ENCODE measurements at regions not wholly inside any gene's neighbourhood (a gene's known extent, or its start where the extent isn't known, plus 50 kb on each side); places are given as distances from the start of the nearest gene placed in this dataset.

GRCh38 chr16:35532576-35532975 is 2073.2 kb downstream of the TP53TG3F start:
- intact Hi-C loops (cut with micrococcal nuclease): loop anchor here in 1 of 2 donors (10.0 kb wide), 1 partner anchor 48 kb away; no protein-coding TSS in a partner anchor
- CTCF ChIA-PET: no interaction called here
- Histone ChIP-seq H3K4me1 (ENCODE audit: control insufficient read depth in 2 of 2, insufficient read depth in 2 of 2, low read length in 2 of 2) (no peaks in the 10 kb centered on the region), H3K9me3 (ENCODE audit: control insufficient read depth in 2 of 3, low read length in 3 of 3) (peaks cover 0 to 23% (median 0%) of the 10 kb centered on the region in 3 experiments), H3K36me3 (ENCODE audit: control insufficient read depth in 2 of 3, insufficient read depth in 3 of 3, low read length in 3 of 3) (no peaks in the 10 kb centered on the region), H3K4me3 (ENCODE audit: low read length) (no peak overlapping the region), H3K27ac (ENCODE audit: low read depth, low read length) (no peak overlapping the region), H3K27me3 (ENCODE audit: control insufficient read depth in 2 of 2, insufficient read depth in 2 of 2, low read length in 2 of 2) (no peaks in the 10 kb centered on the region)
- no peak for ATAC-seq
- Mint-ChIP-seq H3K36me3 (peaks cover 0 to 4% (median 0%) of the 10 kb centered on the region in 5 donors), H3K27ac (no peak overlapping the region), H3K27me3 (no peaks in the 10 kb centered on the region), H3K9me3 (peaks cover 3 to 42% (median 20%) of the 10 kb centered on the region in 11 donors), H3K4me1 (no peaks in the 10 kb centered on the region), H3K4me3 (no peak overlapping the region)
- POLR2A ChIA-PET: no interaction called here
- no peak for DNase-seq

GRCh38 chr16:35533683-35534082 is 2074.3 kb downstream of the TP53TG3F start:
- CTCF ChIA-PET: no interaction called here
- Mint-ChIP-seq H3K4me1 (no peaks in the 10 kb centered on the region), H3K36me3 (peaks cover 0 to 4% (median 0%) of the 10 kb centered on the region in 5 donors), H3K27ac (no peak overlapping the region), H3K9me3 (peaks cover 1 to 39% (median 17%) of the 10 kb centered on the region in 11 donors), H3K27me3 (no peaks in the 10 kb centered on the region), H3K4me3 (no peak overlapping the region)
- no peaks in the 10 kb centered on the region for H3K4me1 ChIP-seq (ENCODE audit: control insufficient read depth in 2 of 2, insufficient read depth in 2 of 2, low read length in 2 of 2)
- no peak overlapping the region for H3K27ac ChIP-seq (ENCODE audit: low read depth, low read length)
- intact Hi-C loops (cut with micrococcal nuclease): loop anchor here in 1 of 2 donors (10.0 kb wide), 1 partner anchor 49 kb away; no protein-coding TSS in a partner anchor
- H3K4me3 ChIP-seq (ENCODE audit: low read length): no peak overlapping the region
- H3K27me3 ChIP-seq (ENCODE audit: control insufficient read depth in 2 of 2, insufficient read depth in 2 of 2, low read length in 2 of 2): no peaks in the 10 kb centered on the region
- no peak for DNase-seq
- ATAC-seq: no peak
- H3K9me3 ChIP-seq (ENCODE audit: control insufficient read depth in 2 of 3, low read length in 3 of 3): peaks cover 0 to 18% (median 0%) of the 10 kb centered on the region in 3 experiments
- POLR2A ChIA-PET: no interaction called here
- no peaks in the 10 kb centered on the region for H3K36me3 ChIP-seq (ENCODE audit: control insufficient read depth in 2 of 3, insufficient read depth in 3 of 3, low read length in 3 of 3)

DNA sequence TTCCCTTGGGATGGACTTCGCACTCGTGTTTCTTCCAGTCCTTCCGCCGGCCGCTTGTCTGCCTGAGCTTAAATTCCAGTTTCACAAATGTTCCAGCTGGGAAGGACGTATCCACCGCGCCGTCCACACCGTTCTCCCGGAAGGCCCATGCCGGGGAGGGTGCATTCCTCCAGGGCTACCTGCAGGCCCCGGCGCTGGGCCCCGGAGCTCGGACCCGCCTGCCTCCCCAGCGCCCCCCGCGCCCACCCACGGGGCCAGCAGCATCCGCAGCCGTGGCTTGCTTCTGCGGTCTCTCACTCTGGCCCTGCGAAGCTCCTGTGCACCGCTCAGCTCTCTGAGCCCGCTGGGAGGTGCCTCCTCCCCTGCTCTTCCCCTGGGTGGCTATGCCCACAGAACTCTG is 2084.1 kb downstream of the TP53TG3F start:
- Histone ChIP-seq H3K4me1 (ENCODE audit: control insufficient read depth in 2 of 2, insufficient read depth in 2 of 2, low read length in 2 of 2) (no peaks in the 10 kb centered on the region), H3K36me3 (ENCODE audit: control insufficient read depth in 2 of 3, insufficient read depth in 3 of 3, low read length in 3 of 3) (no peaks in the 10 kb centered on the region), H3K27me3 (ENCODE audit: control insufficient read depth in 2 of 2, insufficient read depth in 2 of 2, low read length in 2 of 2) (no peaks in the 10 kb centered on the region), H3K9me3 (ENCODE audit: control insufficient read depth in 2 of 3, low read length in 3 of 3) (no peaks in the 10 kb centered on the region), H3K27ac (ENCODE audit: low read depth, low read length) (no peak overlapping the region), H3K4me3 (ENCODE audit: low read length) (no peak overlapping the region)
- peaks cover 3 to 48% (median 30%) of the 10 kb centered on the region in 11 donors for H3K9me3 Mint-ChIP-seq
- no peaks in the 10 kb centered on the region for H3K27me3 Mint-ChIP-seq
- H3K27ac Mint-ChIP-seq: no peak overlapping the region
- no peaks in the 10 kb centered on the region for H3K4me1 Mint-ChIP-seq
- POLR2A ChIA-PET: no interaction called here
- H3K36me3 Mint-ChIP-seq: no peaks in the 10 kb centered on the region
- CTCF ChIA-PET: no interaction called here
- DNase-seq: no peak
- no peak overlapping the region for H3K4me3 Mint-ChIP-seq
- no peak for ATAC-seq
- intact Hi-C loops (cut with micrococcal nuclease): no loop called here

DNA sequence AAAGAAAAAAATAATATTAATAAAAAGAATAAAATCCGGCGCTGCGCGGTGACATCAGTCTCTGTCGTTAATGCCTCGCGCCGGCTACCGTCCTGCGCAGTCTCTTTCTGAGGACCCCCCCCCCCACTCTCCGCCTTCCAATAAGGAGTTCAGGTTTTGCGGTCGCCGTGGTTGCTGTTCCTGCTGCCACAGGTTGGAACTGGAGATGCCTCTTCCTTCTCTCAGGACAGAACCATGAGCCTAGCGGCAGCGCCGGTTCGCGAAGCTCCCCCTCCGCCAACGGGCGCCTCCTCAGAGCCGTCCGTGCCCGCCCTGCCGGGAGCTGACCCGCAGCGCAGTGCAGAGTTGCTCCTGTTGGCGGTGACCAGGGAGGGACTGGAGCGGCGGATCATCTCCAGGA is 2093.4 kb downstream of the TP53TG3F start:
- H3K9me3 Mint-ChIP-seq: peaks cover 5 to 37% (median 19%) of the 10 kb centered on the region in 11 donors
- Histone ChIP-seq H3K9me3 (ENCODE audit: control insufficient read depth in 2 of 3, low read length in 3 of 3) (peaks cover 0 to 13% (median 0%) of the 10 kb centered on the region in 3 experiments), H3K4me3 (ENCODE audit: low read length) (no peak overlapping the region), H3K36me3 (ENCODE audit: control insufficient read depth in 2 of 3, insufficient read depth in 3 of 3, low read length in 3 of 3) (no peaks in the 10 kb centered on the region), H3K27ac (ENCODE audit: low read depth, low read length) (no peak overlapping the region), H3K27me3 (ENCODE audit: control insufficient read depth in 2 of 2, insufficient read depth in 2 of 2, low read length in 2 of 2) (no peaks in the 10 kb centered on the region), H3K4me1 (ENCODE audit: control insufficient read depth in 2 of 2, insufficient read depth in 2 of 2, low read length in 2 of 2) (no peaks in the 10 kb centered on the region)
- DNase-seq (no peak), ATAC-seq (no peak)
- no peak overlapping the region for H3K27ac Mint-ChIP-seq
- no peaks in the 10 kb centered on the region for H3K4me1 Mint-ChIP-seq
- peaks cover 0 to 4% (median 0%) of the 10 kb centered on the region in 5 donors for H3K36me3 Mint-ChIP-seq
- no peaks in the 10 kb centered on the region for H3K27me3 Mint-ChIP-seq
- H3K4me3 Mint-ChIP-seq: no peak overlapping the region
- POLR2A ChIA-PET: no interaction called here
- CTCF ChIA-PET: no interaction called here
- intact Hi-C loops (cut with micrococcal nuclease): no loop called here

GRCh38 chr16:35557731-35558130 is 2098.3 kb downstream of the TP53TG3F start:
- Histone ChIP-seq H3K27ac (ENCODE audit: low read depth, low read length) (no peak overlapping the region), H3K4me1 (ENCODE audit: control insufficient read depth in 2 of 2, insufficient read depth in 2 of 2, low read length in 2 of 2) (no peaks in the 10 kb centered on the region), H3K27me3 (ENCODE audit: control insufficient read depth in 2 of 2, insufficient read depth in 2 of 2, low read length in 2 of 2) (no peaks in the 10 kb centered on the region), H3K36me3 (ENCODE audit: control insufficient read depth in 2 of 3, insufficient read depth in 3 of 3, low read length in 3 of 3) (no peaks in the 10 kb centered on the region), H3K9me3 (ENCODE audit: control insufficient read depth in 2 of 3, low read length in 3 of 3) (peaks cover 0 to 18% (median 0%) of the 10 kb centered on the region in 3 experiments), H3K4me3 (ENCODE audit: low read length) (no peak overlapping the region)
- CTCF ChIA-PET: no interaction called here
- H3K27me3 Mint-ChIP-seq: no peaks in the 10 kb centered on the region
- no peak for ATAC-seq
- intact Hi-C loops (cut with micrococcal nuclease): no loop called here
- H3K4me1 Mint-ChIP-seq: no peaks in the 10 kb centered on the region
- peaks cover 5 to 53% (median 23%) of the 10 kb centered on the region in 11 donors for H3K9me3 Mint-ChIP-seq
- no peak for DNase-seq
- H3K36me3 Mint-ChIP-seq: peaks cover 0 to 8% (median 0%) of the 10 kb centered on the region in 5 donors
- H3K4me3 Mint-ChIP-seq: no peak overlapping the region
- POLR2A ChIA-PET: no interaction called here
- H3K27ac Mint-ChIP-seq: no peak overlapping the region

GRCh38 chr16:35559911-35560636 is 2100.7 kb downstream of the TP53TG3F start:
- no peak for ATAC-seq
- no peaks in the 10 kb centered on the region for H3K27me3 ChIP-seq (ENCODE audit: control insufficient read depth in 2 of 2, insufficient read depth in 2 of 2, low read length in 2 of 2)
- intact Hi-C loops (cut with micrococcal nuclease): no loop called here
- Mint-ChIP-seq H3K9me3 (peaks cover 4 to 50% (median 21%) of the 10 kb centered on the region in 11 donors), H3K4me3 (no peak overlapping the region), H3K36me3 (peaks cover 0 to 4% (median 0%) of the 10 kb centered on the region in 5 donors), H3K4me1 (no peaks in the 10 kb centered on the region), H3K27ac (no peak overlapping the region), H3K27me3 (no peaks in the 10 kb centered on the region)
- peaks cover 0 to 29% (median 0%) of the 10 kb centered on the region in 3 experiments for H3K9me3 ChIP-seq (ENCODE audit: control insufficient read depth in 2 of 3, low read length in 3 of 3)
- no peak overlapping the region for H3K4me3 ChIP-seq (ENCODE audit: low read length)
- no peak overlapping the region for H3K27ac ChIP-seq (ENCODE audit: low read depth, low read length)
- no peak for DNase-seq
- ChIA-PET CTCF (no interaction called here), POLR2A (no interaction called here)
- H3K4me1 ChIP-seq (ENCODE audit: control insufficient read depth in 2 of 2, insufficient read depth in 2 of 2, low read length in 2 of 2): no peaks in the 10 kb centered on the region
- H3K36me3 ChIP-seq (ENCODE audit: control insufficient read depth in 2 of 3, insufficient read depth in 3 of 3, low read length in 3 of 3): no peaks in the 10 kb centered on the region

GRCh38 chr16:35560637-35560984 is 2101.2 kb downstream of the TP53TG3F start:
- H3K9me3 ChIP-seq (ENCODE audit: control insufficient read depth in 2 of 3, low read length in 3 of 3): peaks cover 0 to 30% (median 0%) of the 10 kb centered on the region in 3 experiments
- intact Hi-C loops (cut with micrococcal nuclease): no loop called here
- H3K27me3 ChIP-seq (ENCODE audit: control insufficient read depth in 2 of 2, insufficient read depth in 2 of 2, low read length in 2 of 2): no peaks in the 10 kb centered on the region
- H3K4me1 ChIP-seq (ENCODE audit: control insufficient read depth in 2 of 2, insufficient read depth in 2 of 2, low read length in 2 of 2): no peaks in the 10 kb centered on the region
- no peaks in the 10 kb centered on the region for H3K4me1 Mint-ChIP-seq
- H3K9me3 Mint-ChIP-seq: peaks cover 4 to 50% (median 25%) of the 10 kb centered on the region in 11 donors
- no peak overlapping the region for H3K4me3 ChIP-seq (ENCODE audit: low read length)
- peaks cover 0 to 4% (median 0%) of the 10 kb centered on the region in 5 donors for H3K36me3 Mint-ChIP-seq
- no peaks in the 10 kb centered on the region for H3K27me3 Mint-ChIP-seq
- H3K36me3 ChIP-seq (ENCODE audit: control insufficient read depth in 2 of 3, insufficient read depth in 3 of 3, low read length in 3 of 3): no peaks in the 10 kb centered on the region
- ChIA-PET POLR2A (no interaction called here), CTCF (no interaction called here)
- H3K27ac ChIP-seq (ENCODE audit: low read depth, low read length): no peak overlapping the region
- ATAC-seq: no peak
- no peak overlapping the region for H3K27ac Mint-ChIP-seq
- no peak for DNase-seq
- H3K4me3 Mint-ChIP-seq: no peak overlapping the region

Data from naive thymus-derived CD4-positive, alpha-beta T cell (primary cell).